Testis (tissue), 2 donors: ENCODE measurements at regions not wholly inside any gene's neighbourhood (a gene's known extent, or its start where the extent isn't known, plus 50 kb on each side); places are given as distances from the start of the nearest gene placed in this dataset.

Experiments used
- DNase-seq: peaks from one replicate; pipeline ENCODE4 v3.0.0-alpha.2; 2019
- H3K27ac ChIP-seq, 2 donors: fragments of 200-600 bp; sonication (generic); one replicate each; pipeline ENCODE4 v1.5.1; 2019
- H3K27me3 ChIP-seq: fragments of 200-600 bp; sonication (generic); one replicate; pipeline ENCODE4 v1.5.1; 2019
- H3K36me3 ChIP-seq: fragments of 200-600 bp; sonication (generic); one replicate; pipeline ENCODE4 v1.5.1; 2017; ENCODE audit warnings: low read depth; ENCODE audit errors: missing control alignments
- H3K4me1 ChIP-seq: fragments of 200-600 bp; sonication (generic); one replicate; pipeline ENCODE4 v1.5.1; 2019
- H3K4me3 ChIP-seq, 2 donors: fragments of 200-600 bp; sonication (generic); one replicate each; pipeline ENCODE4 v1.5.1; 2017 to 2019
- H3K9me3 ChIP-seq: fragments of 200-600 bp; sonication (generic); one replicate; pipeline ENCODE4 v1.5.1; 2017
- CTCF ChIP-seq, 3 experiments: fragments of 450-650 bp in 2 of 3; fragments of 200-600 bp in 1 of 3; sonication (generic) in 1 of 3; IDR thresholded peaks; one replicate each; pipeline ENCODE4 v1.5.1; 2016 to 2019; ENCODE audit warnings: antibody characterized with exemption in 3 of 3, mild to moderate bottlenecking in 2 of 3, moderate library complexity in 1 of 3
- POLR2A ChIP-seq: fragments of 450-650 bp; IDR thresholded peaks from one replicate; pipeline ENCODE4 v1.6.1; 2017; ENCODE audit warnings: antibody characterized with exemption, mild to moderate bottlenecking, moderate library complexity
- WGBS, 2 donors: methylation state at CpG; one replicate each; pipeline ENCODE4 v1.1.5; 2018; 5-methylcytosine and 5-hydroxymethylcytosine counted together
- intact Hi-C: fragments of 100-400 bp; cut with DNase I; formaldehyde crosslinking; loops from one replicate; pipeline ENCODE4 v1.15.1; 2023; ENCODE audit warnings: low total_unique reads

- no peak for TF ChIP-seq POLR2A
- TF ChIP-seq CTCF (IDR thresholded peaks at IDR 0.05): no peak
- WGBS, 2 donors: 81 to 86% methylated on average over 3 of the region's 3 CpGs
- H3K36me3 ChIP-seq: no peaks in the 10 kb centered on the region
- no peaks in the 10 kb centered on the region for H3K4me1 ChIP-seq
- no peak for DNase-seq
- no peak overlapping the region for H3K4me3 ChIP-seq
- H3K27ac ChIP-seq: no peak overlapping the region
- H3K9me3 ChIP-seq: no peaks in the 10 kb centered on the region
- no peaks in the 10 kb centered on the region for H3K27me3 ChIP-seq
- intact Hi-C loops: no loop called here
Observed at GRCh38 chr15:45993072-45993471, 358.2 kb downstream of the SQOR start.

GRCh38 chr15:45993508-45993907 is 358.7 kb downstream of the SQOR start:
- no peak for DNase-seq
- no peaks in the 10 kb centered on the region for H3K27me3 ChIP-seq
- H3K36me3 ChIP-seq: no peaks in the 10 kb centered on the region
- TF ChIP-seq POLR2A: no peak
- no peak for TF ChIP-seq CTCF (IDR thresholded peaks at IDR 0.05)
- H3K9me3 ChIP-seq: no peaks in the 10 kb centered on the region
- no peak overlapping the region for H3K27ac ChIP-seq
- no peaks in the 10 kb centered on the region for H3K4me1 ChIP-seq
- intact Hi-C loops: no loop called here
- no peak overlapping the region for H3K4me3 ChIP-seq

GRCh38 chr15:45995800-45996199 is 361.0 kb downstream of the SQOR start:
- TF ChIP-seq POLR2A: no peak
- no peak for TF ChIP-seq CTCF (IDR thresholded peaks at IDR 0.05)
- Histone ChIP-seq H3K4me1 (no peaks in the 10 kb centered on the region), H3K4me3 (no peak overlapping the region), H3K9me3 (no peaks in the 10 kb centered on the region), H3K36me3 (no peaks in the 10 kb centered on the region), H3K27ac (no peak overlapping the region), H3K27me3 (no peaks in the 10 kb centered on the region)
- no peak for DNase-seq
- intact Hi-C loops: no loop called here
- 67 to 78% methylated on average over 4 of the region's 4 CpGs for WGBS, 2 donors

GRCh38 chr15:46014532-46014931 is 379.7 kb downstream of the SQOR start:
- Histone ChIP-seq H3K4me3 (no peak overlapping the region), H3K27me3 (no peaks in the 10 kb centered on the region), H3K9me3 (no peaks in the 10 kb centered on the region), H3K4me1 (no peaks in the 10 kb centered on the region), H3K36me3 (no peaks in the 10 kb centered on the region), H3K27ac (no peak overlapping the region)
- no peak for DNase-seq
- intact Hi-C loops: no loop called here
- TF ChIP-seq CTCF (IDR thresholded peaks at IDR 0.05) (no peak), POLR2A (no peak)
- 82 to 90% methylated on average over 3 of the region's 3 CpGs for WGBS, 2 donors

GRCh38 chr15:46034755-46035154 is 399.9 kb downstream of the SQOR start:
- H3K27ac ChIP-seq: no peak overlapping the region
- no peaks in the 10 kb centered on the region for H3K9me3 ChIP-seq
- intact Hi-C loops: no loop called here
- no peaks in the 10 kb centered on the region for H3K27me3 ChIP-seq
- WGBS, 2 donors: 83 to 85% methylated on average over 2 of the region's 2 CpGs
- H3K4me3 ChIP-seq: no peak overlapping the region
- DNase-seq: no peak
- TF ChIP-seq CTCF (IDR thresholded peaks at IDR 0.05) (no peak), POLR2A (no peak)
- no peaks in the 10 kb centered on the region for H3K36me3 ChIP-seq
- H3K4me1 ChIP-seq: no peaks in the 10 kb centered on the region
